K562 (cell line): ENCODE measurements at regions not wholly inside any gene's neighbourhood (a gene's known extent, or its start where the extent isn't known, plus 50 kb on each side); places are given as distances from the start of the nearest gene placed in this dataset.

Experiments used
- ATAC-seq: fragments of 200-7000 bp; cut with Tn5 transposase; 3 replicates; pipeline ENCODE4 v1.9.1; 2020; ENCODE audit warnings: moderate library complexity
- BruUV-seq: library from RNA; stranded (reverse); fragments of 400-500 nt; replicated peaks from 2 replicates; lab custom pipeline; 2021; lab: Mats Ljungman, UMichigan
- CTCF ChIA-PET: fragments of 300-600 bp; formaldehyde crosslinking; extraction: SDS; loops from one replicate; lab custom pipeline; 2021; ENCODE audit warnings: low intra/inter-chr PET ratio; lab: Yijun Ruan, JAX
- POLR2A ChIA-PET: fragments of 300-600, 350-650 bp; sonication (Branson Sonifier 250); formaldehyde crosslinking; extraction: SDS; loops from one replicate; lab custom pipeline; 2021; ENCODE audit warnings: antibody characterized with exemption, inconsistent platforms; lab: Yijun Ruan, JAX
- DNase-seq, 4 experiments: peaks; one replicate each; pipeline versions ENCODE4 v3.0.0 to v3.0.0-alpha.2; 2011 to 2018; ENCODE audit warnings: low spot score in 3 of 4, mixed read lengths in 3 of 4; ENCODE audit errors: extremely low read depth in 1 of 4
- FAIRE-seq: peaks from 2 replicates; lab custom pipeline; 2011; peaks lifted over from hg19 to GRCh38; lab: Jason Lieb, UNC
- H2AFZ ChIP-seq: 2 replicates; pipeline ENCODE4 v1.6.0; 2011; ENCODE audit warnings: low read depth, low read length, control low read depth, inconsistent platforms
- H3K27ac ChIP-seq: fragments of 200-600 bp; 3 replicates; pipeline ENCODE4 v1.8.0; 2011; ENCODE audit warnings: low read depth, mild to moderate bottlenecking, control low read depth, inconsistent platforms, low read length, moderate library complexity, mixed read lengths; ENCODE audit errors: extremely low read depth
- H3K27me3 ChIP-seq, 2 experiments: fragments of 300-600 bp in 1 of 2; 2 replicates in 1 of 2; 3 replicates in 1 of 2; pipeline versions ENCODE4 v1.6.0 to v1.8.0; 2011; ENCODE audit warnings: inconsistent platforms in 2 of 2, low read length in 2 of 2, mild to moderate bottlenecking in 1 of 2, mixed read lengths in 1 of 2, moderate library complexity in 1 of 2; ENCODE audit not compliant: control insufficient read depth in 2 of 2, insufficient read depth in 2 of 2
- H3K36me3 ChIP-seq: fragments of 300-600 bp; 3 replicates; pipeline ENCODE4 v1.8.0; 2011; ENCODE audit warnings: mild to moderate bottlenecking, low read length, inconsistent platforms; ENCODE audit not compliant: control insufficient read depth, insufficient read depth
- H3K4me1 ChIP-seq, 2 experiments: fragments of 200-600 bp in 1 of 2; replicated peaks in 1 of 2; 2 replicates in 1 of 2; 3 replicates in 1 of 2; pipeline versions ENCODE4 v1.5.1 to v1.8.0; 2011; ENCODE audit warnings: inconsistent platforms in 2 of 2, low read length in 2 of 2, mild to moderate bottlenecking in 1 of 2, mixed read lengths in 1 of 2, moderate library complexity in 1 of 2; ENCODE audit not compliant: control insufficient read depth in 2 of 2, insufficient read depth in 2 of 2
- H3K4me2 ChIP-seq: 2 replicates; pipeline ENCODE4 v1.6.1; 2011; ENCODE audit warnings: low read length, control low read depth, inconsistent platforms, mixed read lengths; ENCODE audit not compliant: insufficient read depth
- H3K4me3 ChIP-seq: fragments of 200-600 bp; sonication (generic), shearing (Covaris generic); 2 replicates; pipeline ENCODE4 v1.5.1; 2016; ENCODE audit warnings: control low read depth, inconsistent platforms
- H3K79me2 ChIP-seq: fragments of 200-600 bp; 3 replicates; pipeline ENCODE4 v1.8.0; 2011; ENCODE audit warnings: low read length, inconsistent platforms; ENCODE audit not compliant: control insufficient read depth, insufficient read depth
- H3K9ac ChIP-seq, 2 experiments: 2 replicates each; pipeline versions ENCODE4 v1.6.0 to v1.6.1; 2011; ENCODE audit warnings: low read depth in 2 of 2, low read length in 2 of 2, control low read depth in 1 of 2, inconsistent platforms in 1 of 2, mild to moderate bottlenecking in 1 of 2, mixed read lengths in 1 of 2; ENCODE audit not compliant: insufficient read depth in 1 of 2
- H3K9me1 ChIP-seq: one replicate; pipeline ENCODE4 v1.6.0; 2011; ENCODE audit warnings: inconsistent platforms, mild to moderate bottlenecking, low read length, moderate library complexity; ENCODE audit not compliant: control insufficient read depth, insufficient read depth
- H3K9me3 ChIP-seq: replicated peaks from 2 replicates; pipeline ENCODE4 v1.5.1; 2011; ENCODE audit warnings: low read depth, low read length, inconsistent platforms; ENCODE audit not compliant: control insufficient read depth, insufficient read depth
- H4K20me1 ChIP-seq: replicated peaks from 2 replicates; pipeline ENCODE4 v1.6.1; 2011; ENCODE audit warnings: low read length, inconsistent platforms, mixed read lengths; ENCODE audit not compliant: control insufficient read depth, insufficient read depth
- HMG20A ChIP-seq: fragments of 450-650 bp; formaldehyde crosslinking; conservative IDR thresholded peaks from 2 replicates; pipeline ENCODE4 v1.4.0; 2020; ENCODE audit warnings: mild to moderate bottlenecking, mixed read lengths
- NBN ChIP-seq: fragments of 450-650 bp; IDR thresholded peaks from 2 replicates; pipeline ENCODE4 v1.6.1; 2016; ENCODE audit warnings: low read depth, mild to moderate bottlenecking
- NR4A1 ChIP-seq, 2 experiments: fragments of 250-450 bp in 1 of 2; fragments of 450-650 bp in 1 of 2; sonication (Bioruptor Pico) in 1 of 2; IDR thresholded peaks; 2 replicates each; pipeline versions ENCODE4 v1.4.0 to v1.6.1; 2016 to 2020; ENCODE audit warnings: mild to moderate bottlenecking in 2 of 2, missing compliant biosample characterization in 1 of 2, missing genetic modification characterization in 1 of 2, moderate library complexity in 1 of 2
- RBM15 ChIP-seq: fragments of 200-400 bp; formaldehyde crosslinking; IDR thresholded peaks from 2 replicates; pipeline ENCODE4 v1.6.1; 2018; ENCODE audit warnings: mild to moderate bottlenecking, low read length, moderate library complexity; ENCODE audit not compliant: insufficient read depth
- RNF2 ChIP-seq: sonication (generic); IDR thresholded peaks from 2 replicates; pipeline ENCODE4 v1.6.1; 2016
- SREBF1 ChIP-seq: fragments of 150-350 bp; IDR thresholded peaks from 2 replicates; pipeline ENCODE4 v1.6.1; 2014; ENCODE audit warnings: antibody characterized with exemption, low read depth, low read length, borderline replicate concordance
- ZNF253 ChIP-seq: fragments of 250-450 bp; sonication (Bioruptor Pico); conservative IDR thresholded peaks from 2 replicates; pipeline ENCODE4 v1.6.1; 2021; ENCODE audit warnings: mild to moderate bottlenecking
- ZNF263 ChIP-seq: sonication (generic); formaldehyde crosslinking; IDR thresholded peaks from 2 replicates; pipeline ENCODE4 v1.8.0; 2022; ENCODE audit warnings: mild to moderate bottlenecking, missing genetic modification reagents, borderline replicate concordance
- WGBS: fragments of 100-300 bp; shearing (Covaris generic); methylation state at CpG from one replicate; pipeline ENCODE4 v1.1.6; 2016; ENCODE audit warnings: low coverage, mixed read lengths; ENCODE audit not compliant: insufficient coverage; ENCODE audit errors: missing lambda C conversion rate; 5-methylcytosine and 5-hydroxymethylcytosine counted together
- in situ Hi-C: fragments of 300-500 bp; cut with MboI; formaldehyde crosslinking; loops from 4 replicates; pipeline ENCODE4 v1.15.0; 2018; ENCODE audit warnings: inconsistent platforms, mixed read lengths
- intact Hi-C: fragments of 100-400 bp; cut with micrococcal nuclease; formaldehyde crosslinking; loops from 2 replicates; pipeline ENCODE4 v1.14.2; 2022
- TF ChIP-seq, protein P1 (sequence below): fragments of 250-450 bp; sonication (Bioruptor Pico); IDR thresholded peaks from 2 replicates; pipeline ENCODE4 v1.9.0; 2021; ENCODE audit warnings: mild to moderate bottlenecking, inconsistent platforms

DNA sequence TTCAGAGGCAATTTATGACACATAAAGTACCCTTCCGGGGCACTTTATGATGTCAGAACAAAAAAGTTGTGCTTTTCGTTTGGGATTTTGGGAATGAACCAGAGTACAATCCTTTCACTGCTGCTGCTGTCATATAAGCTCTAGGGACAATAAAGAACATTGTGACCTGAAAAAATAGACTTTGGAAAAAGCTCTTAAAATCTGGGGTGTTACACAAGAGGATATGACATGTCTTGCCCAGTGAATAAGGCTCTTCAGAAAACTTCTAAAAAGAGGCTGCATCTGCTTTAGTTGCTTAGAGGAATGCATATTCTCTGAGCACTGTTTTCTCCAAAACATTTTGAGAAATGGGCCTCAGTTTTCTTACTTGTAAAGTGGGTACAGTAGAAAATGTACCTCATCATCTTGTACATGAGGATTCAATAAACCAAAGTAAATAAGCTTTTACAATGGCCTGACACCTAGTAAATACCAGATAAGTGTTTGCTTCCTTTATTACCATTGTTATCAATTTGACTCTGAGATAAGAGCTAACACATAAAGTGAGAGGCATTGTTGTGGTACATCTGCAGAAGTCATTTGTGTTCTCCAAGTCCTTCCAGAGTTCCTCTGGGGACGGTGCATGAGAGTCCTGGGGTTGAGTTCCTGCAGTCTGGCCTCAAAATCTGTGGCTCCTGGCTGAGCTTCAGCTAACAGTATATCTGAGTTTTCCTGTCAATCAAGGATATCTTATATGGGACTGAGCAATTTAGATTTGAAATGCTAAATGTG is 67.4 kb upstream of the EDNRB start:
- ATAC-seq, result no peak
- ChIA-PET CTCF (no interaction called here), POLR2A (no interaction called here)
- Histone ChIP-seq H3K9me3 (no peaks in the 10 kb centered on the region), H3K4me3 (no peak overlapping the region), H3K27me3 (no peaks in the 10 kb centered on the region), H2AFZ (no peak overlapping the region), H3K9ac (no peak overlapping the region), H4K20me1 (no peaks in the 10 kb centered on the region), H3K4me2 (no peak overlapping the region), H3K79me2 (no peaks in the 10 kb centered on the region), H3K9me1 (no peaks in the 10 kb centered on the region), H3K36me3 (no peaks in the 10 kb centered on the region), H3K27ac (no peak overlapping the region), H3K4me1 (no peaks in the 10 kb centered on the region)
- FAIRE-seq, result no peak
- TF ChIP-seq, protein P1, sequence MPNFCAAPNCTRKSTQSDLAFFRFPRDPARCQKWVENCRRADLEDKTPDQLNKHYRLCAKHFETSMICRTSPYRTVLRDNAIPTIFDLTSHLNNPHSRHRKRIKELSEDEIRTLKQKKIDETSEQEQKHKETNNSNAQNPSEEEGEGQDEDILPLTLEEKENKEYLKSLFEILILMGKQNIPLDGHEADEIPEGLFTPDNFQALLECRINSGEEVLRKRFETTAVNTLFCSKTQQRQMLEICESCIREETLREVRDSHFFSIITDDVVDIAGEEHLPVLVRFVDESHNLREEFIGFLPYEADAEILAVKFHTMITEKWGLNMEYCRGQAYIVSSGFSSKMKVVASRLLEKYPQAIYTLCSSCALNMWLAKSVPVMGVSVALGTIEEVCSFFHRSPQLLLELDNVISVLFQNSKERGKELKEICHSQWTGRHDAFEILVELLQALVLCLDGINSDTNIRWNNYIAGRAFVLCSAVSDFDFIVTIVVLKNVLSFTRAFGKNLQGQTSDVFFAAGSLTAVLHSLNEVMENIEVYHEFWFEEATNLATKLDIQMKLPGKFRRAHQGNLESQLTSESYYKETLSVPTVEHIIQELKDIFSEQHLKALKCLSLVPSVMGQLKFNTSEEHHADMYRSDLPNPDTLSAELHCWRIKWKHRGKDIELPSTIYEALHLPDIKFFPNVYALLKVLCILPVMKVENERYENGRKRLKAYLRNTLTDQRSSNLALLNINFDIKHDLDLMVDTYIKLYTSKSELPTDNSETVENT, result no peak
- TF ChIP-seq HMG20A (CRISPR knock-in tag) (no peak), ZNF263 (CRISPR knock-in tag) (no peak), NR4A1 (CRISPR knock-in tag; IDR thresholded peaks at IDR 0.05) (no peak), NR4A1 (tag; IDR thresholded peaks at IDR 0.05) (no peak), NBN (no peak), ZNF253 (CRISPR knock-in tag) (no peak), RNF2 (no peak), SREBF1 (no peak), RBM15 (no peak)
- no peak for DNase-seq
- no TSS peak for BruUV-seq
- in situ Hi-C loops (no loop called here), intact Hi-C loops (no loop called here)
- 4% methylated on average over 3 of the region's 3 CpGs for WGBS
